ENCODE measurements at regions not wholly inside any gene's neighbourhood (a gene's known extent, or its start where the extent isn't known, plus 50 kb on each side); places are given as distances from the start of the nearest gene placed in this dataset.
A peak's percentile ranks its signal among the peaks of the same experiment; 100 is the strongest.

- Mint-ChIP-seq H3K27me3 (no peaks in the 10 kb centered on the region), H3K4me3 (no peak overlapping the region), H3K27ac (no peak overlapping the region), H3K4me1 (no peaks in the 10 kb centered on the region), H3K9me3 (peaks cover 0 to 25% (median 8%) of the 10 kb centered on the region in 8 donors), H3K36me3 (no peaks in the 10 kb centered on the region)
- CTCF ChIA-PET (ENCODE audit: partially characterized antibody), result no interaction called here
- Histone ChIP-seq H3K4me3 (ENCODE audit: low read length in 2 of 2) (no peak overlapping the region), H3K4me1 (ENCODE audit: insufficient read depth, low read length) (no peaks in the 10 kb centered on the region), H3K27me3 (ENCODE audit: insufficient read depth, low read length) (no peaks in the 10 kb centered on the region), H3K36me3 (ENCODE audit: insufficient read depth, low read length) (no peaks in the 10 kb centered on the region), H3K9me3 (ENCODE audit: control insufficient read depth in 1 of 2, low read length in 2 of 2) (no peaks in the 10 kb centered on the region), H3K27ac (ENCODE audit: low read depth, low read length) (no peak overlapping the region)
- intact Hi-C loops (cut with micrococcal nuclease), result no loop called here
- POLR2A ChIA-PET (ENCODE audit: partially characterized antibody), result no interaction called here
- DNase-seq, result no peak
Observed at GRCh38 chr10:58885146-58885545, 291.3 kb upstream of the PHYHIPL start.

GRCh38 chr10:58885686-58886345, 290.6 kb upstream of the PHYHIPL start:
- Histone ChIP-seq H3K4me3 (ENCODE audit: low read length in 2 of 2) (no peak overlapping the region), H3K27me3 (ENCODE audit: insufficient read depth, low read length) (no peaks in the 10 kb centered on the region), H3K4me1 (ENCODE audit: insufficient read depth, low read length) (no peaks in the 10 kb centered on the region), H3K9me3 (ENCODE audit: control insufficient read depth in 1 of 2, low read length in 2 of 2) (no peaks in the 10 kb centered on the region), H3K36me3 (ENCODE audit: insufficient read depth, low read length) (no peaks in the 10 kb centered on the region), H3K27ac (ENCODE audit: low read depth, low read length) (no peak overlapping the region)
- DNase-seq, result no peak
- no peaks in the 10 kb centered on the region for H3K27me3 Mint-ChIP-seq
- POLR2A ChIA-PET (ENCODE audit: partially characterized antibody), result no interaction called here
- no peaks in the 10 kb centered on the region for H3K36me3 Mint-ChIP-seq
- no peak overlapping the region for H3K4me3 Mint-ChIP-seq
- H3K27ac Mint-ChIP-seq, result no peak overlapping the region
- H3K4me1 Mint-ChIP-seq, result no peaks in the 10 kb centered on the region
- CTCF ChIA-PET (ENCODE audit: partially characterized antibody), result no interaction called here
- H3K9me3 Mint-ChIP-seq, result peaks cover 0 to 20% (median 7%) of the 10 kb centered on the region in 8 donors
- intact Hi-C loops (cut with micrococcal nuclease), result no loop called here

- Histone ChIP-seq H3K4me1 (ENCODE audit: insufficient read depth, low read length) (no peaks in the 10 kb centered on the region), H3K27ac (ENCODE audit: low read depth, low read length) (no peak overlapping the region), H3K4me3 (ENCODE audit: low read length in 2 of 2) (no peak overlapping the region), H3K27me3 (ENCODE audit: insufficient read depth, low read length) (no peaks in the 10 kb centered on the region), H3K36me3 (ENCODE audit: insufficient read depth, low read length) (no peaks in the 10 kb centered on the region), H3K9me3 (ENCODE audit: control insufficient read depth in 1 of 2, low read length in 2 of 2) (no peaks in the 10 kb centered on the region)
- H3K27me3 Mint-ChIP-seq, result no peaks in the 10 kb centered on the region
- no peaks in the 10 kb centered on the region for H3K4me1 Mint-ChIP-seq
- no peak overlapping the region for H3K27ac Mint-ChIP-seq
- intact Hi-C loops (cut with micrococcal nuclease), result no loop called here
- CTCF ChIA-PET (ENCODE audit: partially characterized antibody), result no interaction called here
- H3K36me3 Mint-ChIP-seq, result no peaks in the 10 kb centered on the region
- no peak for DNase-seq
- POLR2A ChIA-PET (ENCODE audit: partially characterized antibody), result no interaction called here
- peaks cover 0 to 16% (median 7%) of the 10 kb centered on the region in 8 donors for H3K9me3 Mint-ChIP-seq
- H3K4me3 Mint-ChIP-seq, result no peak overlapping the region
Observed at GRCh38 chr10:58886406-58886805, 290.0 kb upstream of the PHYHIPL start.

GRCh38 chr10:58887474-58887873, 289.0 kb upstream of the PHYHIPL start:
- Mint-ChIP-seq H3K36me3 (no peaks in the 10 kb centered on the region), H3K4me1 (no peaks in the 10 kb centered on the region), H3K27ac (no peak overlapping the region), H3K9me3 (peaks cover 0 to 8% (median 2%) of the 10 kb centered on the region in 8 donors), H3K27me3 (no peaks in the 10 kb centered on the region), H3K4me3 (no peak overlapping the region)
- Histone ChIP-seq H3K4me1 (ENCODE audit: insufficient read depth, low read length) (no peaks in the 10 kb centered on the region), H3K36me3 (ENCODE audit: insufficient read depth, low read length) (no peaks in the 10 kb centered on the region), H3K27me3 (ENCODE audit: insufficient read depth, low read length) (no peaks in the 10 kb centered on the region), H3K4me3 (ENCODE audit: low read length in 2 of 2) (no peak overlapping the region), H3K9me3 (ENCODE audit: control insufficient read depth in 1 of 2, low read length in 2 of 2) (no peaks in the 10 kb centered on the region), H3K27ac (ENCODE audit: low read depth, low read length) (no peak overlapping the region)
- ChIA-PET POLR2A (ENCODE audit: partially characterized antibody) (no interaction called here), CTCF (ENCODE audit: partially characterized antibody) (no interaction called here)
- DNase-seq, result no peak
- intact Hi-C loops (cut with micrococcal nuclease), result no loop called here

- Histone ChIP-seq H3K27ac (ENCODE audit: low read depth, low read length) (no peak overlapping the region), H3K27me3 (ENCODE audit: insufficient read depth, low read length) (no peaks in the 10 kb centered on the region), H3K9me3 (ENCODE audit: control insufficient read depth in 1 of 2, low read length in 2 of 2) (no peaks in the 10 kb centered on the region), H3K36me3 (ENCODE audit: insufficient read depth, low read length) (no peaks in the 10 kb centered on the region), H3K4me1 (ENCODE audit: insufficient read depth, low read length) (no peaks in the 10 kb centered on the region), H3K4me3 (ENCODE audit: low read length in 2 of 2) (no peak overlapping the region)
- H3K36me3 Mint-ChIP-seq, result no peaks in the 10 kb centered on the region
- no peak overlapping the region for H3K4me3 Mint-ChIP-seq
- H3K4me1 Mint-ChIP-seq, result no peaks in the 10 kb centered on the region
- H3K9me3 Mint-ChIP-seq, result peaks cover 0 to 4% (median 0%) of the 10 kb centered on the region in 8 donors
- no peak overlapping the region for H3K27ac Mint-ChIP-seq
- no peak for DNase-seq
- CTCF ChIA-PET (ENCODE audit: partially characterized antibody), result no interaction called here
- H3K27me3 Mint-ChIP-seq, result no peaks in the 10 kb centered on the region
- intact Hi-C loops (cut with micrococcal nuclease), result no loop called here
- POLR2A ChIA-PET (ENCODE audit: partially characterized antibody), result no interaction called here
Observed at GRCh38 chr10:58888957-58889356, 287.5 kb upstream of the PHYHIPL start.

GRCh38 chr10:58892031-58892531, 284.4 kb upstream of the PHYHIPL start:
- Mint-ChIP-seq H3K27me3 (no peaks in the 10 kb centered on the region), H3K36me3 (no peaks in the 10 kb centered on the region), H3K4me3 (no peak overlapping the region), H3K27ac (no peak overlapping the region), H3K4me1 (no peaks in the 10 kb centered on the region), H3K9me3 (peaks cover 0 to 4% (median 0%) of the 10 kb centered on the region in 8 donors)
- ChIA-PET CTCF (ENCODE audit: partially characterized antibody) (no interaction called here), POLR2A (ENCODE audit: partially characterized antibody) (no interaction called here)
- DNase-seq, result no peak
- Histone ChIP-seq H3K36me3 (ENCODE audit: insufficient read depth, low read length) (no peaks in the 10 kb centered on the region), H3K9me3 (ENCODE audit: control insufficient read depth in 1 of 2, low read length in 2 of 2) (no peaks in the 10 kb centered on the region), H3K27ac (ENCODE audit: low read depth, low read length) (no peak overlapping the region), H3K4me3 (ENCODE audit: low read length in 2 of 2) (no peak overlapping the region), H3K27me3 (ENCODE audit: insufficient read depth, low read length) (no peaks in the 10 kb centered on the region), H3K4me1 (ENCODE audit: insufficient read depth, low read length) (no peaks in the 10 kb centered on the region)
- intact Hi-C loops (cut with micrococcal nuclease), result no loop called here

- no peaks in the 10 kb centered on the region for H3K27me3 Mint-ChIP-seq
- Histone ChIP-seq H3K27me3 (ENCODE audit: insufficient read depth, low read length) (no peaks in the 10 kb centered on the region), H3K4me3 (ENCODE audit: low read length in 2 of 2) (no peak overlapping the region), H3K4me1 (ENCODE audit: insufficient read depth, low read length) (no peaks in the 10 kb centered on the region), H3K36me3 (ENCODE audit: insufficient read depth, low read length) (no peaks in the 10 kb centered on the region), H3K27ac (ENCODE audit: low read depth, low read length) (no peak overlapping the region), H3K9me3 (ENCODE audit: control insufficient read depth in 1 of 2, low read length in 2 of 2) (no peaks in the 10 kb centered on the region)
- H3K4me3 Mint-ChIP-seq, result no peak overlapping the region
- intact Hi-C loops (cut with micrococcal nuclease), result no loop called here
- no peak overlapping the region for H3K27ac Mint-ChIP-seq
- H3K9me3 Mint-ChIP-seq, result peaks cover 0 to 6% (median 0%) of the 10 kb centered on the region in 8 donors
- no peaks in the 10 kb centered on the region for H3K4me1 Mint-ChIP-seq
- no peaks in the 10 kb centered on the region for H3K36me3 Mint-ChIP-seq
- ChIA-PET CTCF (ENCODE audit: partially characterized antibody) (no interaction called here), POLR2A (ENCODE audit: partially characterized antibody) (no interaction called here)
- DNase-seq, result no peak
Observed at GRCh38 chr10:58894929-58895328, 281.5 kb upstream of the PHYHIPL start.

GRCh38 chr10:58896229-58896628, 280.2 kb upstream of the PHYHIPL start:
- peak overlapping the region in 1 of 7 donors; percentile 59 for H3K27ac Mint-ChIP-seq
- no peak for DNase-seq
- H3K36me3 ChIP-seq (ENCODE audit: insufficient read depth, low read length), result no peaks in the 10 kb centered on the region
- POLR2A ChIA-PET (ENCODE audit: partially characterized antibody), result no interaction called here
- no peaks in the 10 kb centered on the region for H3K4me1 Mint-ChIP-seq
- H3K9me3 ChIP-seq (ENCODE audit: control insufficient read depth in 1 of 2, low read length in 2 of 2), result no peaks in the 10 kb centered on the region
- H3K4me3 Mint-ChIP-seq, result no peak overlapping the region
- CTCF ChIA-PET (ENCODE audit: partially characterized antibody), result no interaction called here
- H3K27me3 ChIP-seq (ENCODE audit: insufficient read depth, low read length), result no peaks in the 10 kb centered on the region
- H3K27me3 Mint-ChIP-seq, result no peaks in the 10 kb centered on the region
- H3K27ac ChIP-seq (ENCODE audit: low read depth, low read length), result no peak overlapping the region
- intact Hi-C loops (cut with micrococcal nuclease), result no loop called here
- no peak overlapping the region for H3K4me3 ChIP-seq (ENCODE audit: low read length in 2 of 2)
- no peaks in the 10 kb centered on the region for H3K4me1 ChIP-seq (ENCODE audit: insufficient read depth, low read length)
- no peaks in the 10 kb centered on the region for H3K36me3 Mint-ChIP-seq
- H3K9me3 Mint-ChIP-seq, result peaks cover 0 to 6% (median 0%) of the 10 kb centered on the region in 8 donors
